ENCODE measurements at regions not wholly inside any gene's neighbourhood (a gene's known extent, or its start where the extent isn't known, plus 50 kb on each side); places are given as distances from the start of the nearest gene placed in this dataset.
"Not testable (repeated sequence)": the region's sequence is repeated elsewhere in the genome, so short reads cannot be mapped to it uniquely, and the experiment has no call there.

GRCh38 chr10:117784776-117785175, 242.2 kb downstream of the EMX2 start:
- no peak for DNase-seq (ENCODE audit: low read depth, low spot score)

GRCh38 chr10:117788911-117789310, 246.4 kb downstream of the EMX2 start:
- no peak for DNase-seq (ENCODE audit: low read depth, low spot score)

- DNase-seq (ENCODE audit: low read depth, low spot score): no peak
Observed at GRCh38 chr10:117790179-117790578, 247.6 kb downstream of the EMX2 start.

GRCh38 chr10:117790621-117791020, 248.1 kb downstream of the EMX2 start:
- no peak for DNase-seq (ENCODE audit: low read depth, low spot score)

GRCh38 chr10:117792214-117792613, 249.7 kb downstream of the EMX2 start:
- no peak for DNase-seq (ENCODE audit: low read depth, low spot score)

GRCh38 chr10:117796130-117796745, 250.5 kb downstream of the RAB11FIP2 start:
- no peak for DNase-seq (ENCODE audit: low read depth, low spot score)

- no peak for DNase-seq (ENCODE audit: low read depth, low spot score)
Observed at GRCh38 chr10:117797296-117797695, 249.4 kb downstream of the RAB11FIP2 start.

GRCh38 chr10:117801691-117802090, 245.1 kb downstream of the RAB11FIP2 start:
- DNase-seq (ENCODE audit: low read depth, low spot score): no peak

GRCh38 chr10:117804470-117805011, 242.2 kb downstream of the RAB11FIP2 start:
- DNase-seq (ENCODE audit: low read depth, low spot score): peak; percentile 85

- peak; percentile 15 for DNase-seq (ENCODE audit: low read depth, low spot score)
Observed at GRCh38 chr10:117805139-117805538, 241.6 kb downstream of the RAB11FIP2 start.

GRCh38 chr10:117807441-117807840, 239.3 kb downstream of the RAB11FIP2 start:
- DNase-seq (ENCODE audit: low read depth, low spot score): no peak

- DNase-seq (ENCODE audit: low read depth, low spot score): not testable (repeated sequence)
Observed at GRCh38 chr10:117815816-117816215, 230.9 kb downstream of the RAB11FIP2 start.

GRCh38 chr10:117817116-117817515, 229.6 kb downstream of the RAB11FIP2 start:
- no peak for DNase-seq (ENCODE audit: low read depth, low spot score)

- no peak for DNase-seq (ENCODE audit: low read depth, low spot score)
Observed at GRCh38 chr10:117818721-117819120, 228.0 kb downstream of the RAB11FIP2 start.

- no peak for DNase-seq (ENCODE audit: low read depth, low spot score)
Observed at GRCh38 chr10:117819304-117819703, 227.4 kb downstream of the RAB11FIP2 start.

- no peak for DNase-seq (ENCODE audit: low read depth, low spot score)
Observed at GRCh38 chr10:117823980-117824379, 222.8 kb downstream of the RAB11FIP2 start.

GRCh38 chr10:117830205-117830604, 216.5 kb downstream of the RAB11FIP2 start:
- DNase-seq (ENCODE audit: low read depth, low spot score): no peak

- DNase-seq (ENCODE audit: low read depth, low spot score): peak; percentile 7
Observed at GRCh38 chr10:117830787-117831212, 215.9 kb downstream of the RAB11FIP2 start.

GRCh38 chr10:117838500-117839498, 207.9 kb downstream of the RAB11FIP2 start:
- DNase-seq (ENCODE audit: low read depth, low spot score): peak; percentile 20

GRCh38 chr10:117856426-117856825, 190.3 kb downstream of the RAB11FIP2 start:
- DNase-seq (ENCODE audit: low read depth, low spot score): not testable (repeated sequence)

GRCh38 chr10:117860135-117860534, 186.6 kb downstream of the RAB11FIP2 start:
- no peak for DNase-seq (ENCODE audit: low read depth, low spot score)

- peak; percentile 23 for DNase-seq (ENCODE audit: low read depth, low spot score)
Observed at GRCh38 chr10:117860823-117861222, 185.9 kb downstream of the RAB11FIP2 start.

Measured in astrocyte of the hippocampus (primary cell).